DND-41 (cell line): ENCODE measurements at regions not wholly inside any gene's neighbourhood (a gene's known extent, or its start where the extent isn't known, plus 50 kb on each side); places are given as distances from the start of the nearest gene placed in this dataset.

Experiments used
- CTCF ChIP-seq: IDR thresholded peaks from 2 replicates; pipeline ENCODE4 v1.5.1; 2012; ENCODE audit warnings: borderline replicate concordance, low read length, moderate library complexity, mild to moderate bottlenecking; ENCODE audit not compliant: poor library complexity, severe bottlenecking; ENCODE audit errors: extremely low read depth
- EZH2 ChIP-seq: IDR thresholded peaks from 3 replicates; pipeline ENCODE4 v1.6.1; 2012; ENCODE audit warnings: borderline replicate concordance, low read depth, mild to moderate bottlenecking, moderate library complexity, low read length, inconsistent platforms; ENCODE audit not compliant: severe bottlenecking

DNA sequence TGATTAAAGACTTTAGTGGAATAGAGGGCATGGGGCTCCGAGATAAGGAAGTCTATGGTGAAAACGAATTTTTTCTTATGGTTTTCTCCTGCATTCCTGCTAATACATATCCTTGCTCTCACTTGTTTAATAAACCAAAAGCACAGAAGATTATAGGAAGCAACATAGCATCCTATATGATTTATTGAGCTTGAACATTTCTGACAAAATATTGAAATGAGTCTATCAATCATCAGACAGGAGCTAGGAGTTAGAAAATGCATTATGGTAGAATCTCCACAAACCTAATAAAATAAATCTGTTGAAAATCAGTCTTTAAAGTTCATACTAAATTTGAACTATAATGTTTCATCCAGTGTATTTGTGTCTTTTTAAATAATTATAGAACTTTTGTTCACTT lies 554.6 kb upstream of the RGMB start:
- TF ChIP-seq CTCF = no peak
- TF ChIP-seq EZH2 = no peak
